HG03159 (cell line): ENCODE measurements at regions not wholly inside any gene's neighbourhood (a gene's known extent, or its start where the extent isn't known, plus 50 kb on each side); places are given as distances from the start of the nearest gene placed in this dataset.

ENCODE experiments used
- ATAC-seq: cut with Tn5 transposase; IDR thresholded peaks from one replicate; pipeline ENCODE4 v1.9.1; 2021; ENCODE audit warnings: mild to moderate bottlenecking, moderate library complexity; ENCODE audit not compliant: unreplicated experiment

DNA sequence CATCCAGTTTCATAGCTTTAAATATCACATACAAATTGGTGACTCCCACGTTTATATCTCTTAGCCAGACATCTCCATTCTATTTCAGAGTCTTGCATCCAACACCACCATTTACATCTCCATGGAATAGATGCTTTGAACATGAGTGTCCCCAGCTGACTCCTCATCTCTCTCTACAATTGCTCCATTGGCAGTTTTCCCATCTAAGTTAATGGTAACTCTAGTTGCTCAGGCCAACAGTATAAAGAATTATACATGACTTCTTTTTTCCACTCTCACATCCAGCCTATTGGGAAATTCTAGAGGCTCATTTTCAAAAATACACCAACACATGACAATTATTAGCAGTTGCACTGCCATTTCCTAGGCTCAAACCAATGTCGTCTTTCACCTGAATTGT, 388.2 kb downstream of the STIM2 start:
- no peak for ATAC-seq

DNA sequence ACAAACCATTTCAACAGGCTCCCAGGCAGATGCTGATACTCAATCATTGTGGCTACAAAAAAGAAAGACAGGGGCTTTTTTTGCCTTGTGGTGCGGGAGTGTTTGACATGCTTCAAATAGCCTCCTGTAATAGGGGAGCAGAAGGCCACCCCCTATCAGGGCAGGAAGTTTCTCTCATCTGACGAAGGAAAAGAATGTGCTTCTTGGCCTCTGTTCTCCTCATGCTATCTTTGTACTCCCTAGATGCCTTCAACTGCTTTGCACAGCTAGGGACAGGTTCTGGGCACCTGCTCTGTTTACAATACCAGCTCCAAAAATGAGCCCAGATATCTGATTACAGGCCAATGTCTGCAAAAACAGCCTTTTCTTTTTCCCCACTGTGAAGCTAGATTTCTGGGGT, 391.1 kb downstream of the STIM2 start:
- no peak for ATAC-seq

DNA sequence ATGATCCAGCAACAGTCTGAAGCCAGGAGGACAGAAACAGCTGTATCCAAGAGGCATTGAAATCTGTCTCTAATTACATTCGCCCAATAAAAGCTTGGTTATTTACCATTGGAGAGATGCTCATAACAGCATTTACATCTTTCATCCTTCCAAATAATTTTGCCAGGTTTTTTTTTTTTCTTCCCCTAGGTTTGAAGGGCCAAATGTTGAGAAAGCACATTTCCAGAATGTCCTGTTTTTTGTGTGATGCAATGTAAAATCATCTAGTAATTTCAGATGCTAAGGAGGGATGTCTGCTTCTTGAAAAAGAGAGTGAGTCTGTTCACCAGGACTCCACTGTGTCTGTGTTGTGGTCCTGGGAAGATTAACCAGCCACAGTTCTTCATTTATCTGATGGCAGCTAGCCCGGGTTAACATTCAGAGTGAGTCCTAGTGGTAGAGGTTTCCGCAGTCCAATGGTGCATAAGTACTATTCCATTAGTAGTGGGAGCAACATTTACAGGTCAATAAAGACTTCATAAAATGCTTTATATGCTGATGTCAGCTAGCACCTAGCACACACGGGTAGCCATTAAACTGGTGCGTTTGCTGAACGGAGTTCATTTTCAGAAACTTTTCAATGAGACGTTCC, 406.8 kb downstream of the STIM2 start:
- no peak for ATAC-seq

DNA sequence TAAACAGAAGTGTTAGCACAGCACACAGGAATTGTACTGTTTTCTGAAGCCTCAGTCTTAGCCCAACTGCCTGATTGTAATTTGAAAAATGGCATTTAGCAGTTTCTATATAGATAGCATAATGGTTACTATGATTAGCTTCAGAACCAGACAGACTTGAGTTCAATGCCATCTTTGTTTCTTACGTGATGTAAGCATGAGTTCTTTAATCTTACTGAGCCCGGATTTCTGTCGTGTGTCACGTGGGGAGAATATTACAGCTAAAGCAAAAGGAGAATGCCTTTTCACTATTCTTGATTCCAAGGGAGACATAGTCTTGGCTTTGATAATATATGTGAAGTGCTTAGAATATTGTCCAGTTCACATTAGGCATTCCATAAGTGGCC, 407.3 kb downstream of the STIM2 start:
- no peak for ATAC-seq

DNA sequence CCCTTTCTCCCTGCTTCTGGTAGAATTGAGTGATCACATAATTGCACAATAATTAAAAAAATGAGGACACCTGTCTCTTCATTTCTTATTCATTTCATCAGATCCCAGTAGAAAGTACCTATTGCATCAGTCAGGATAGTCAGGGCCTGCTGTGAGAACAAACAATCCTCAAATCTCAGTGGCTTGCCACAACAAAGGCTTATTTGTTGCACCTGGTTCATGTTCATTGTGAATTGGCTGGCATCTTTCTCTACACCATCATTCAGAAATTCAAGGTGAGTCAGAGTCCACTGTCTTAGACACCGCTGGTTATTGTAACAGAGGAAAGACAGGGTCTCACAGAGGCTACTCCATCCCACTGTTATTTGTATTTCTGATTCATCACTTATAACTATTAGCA, 409.8 kb downstream of the STIM2 start:
- ATAC-seq = no peak

DNA sequence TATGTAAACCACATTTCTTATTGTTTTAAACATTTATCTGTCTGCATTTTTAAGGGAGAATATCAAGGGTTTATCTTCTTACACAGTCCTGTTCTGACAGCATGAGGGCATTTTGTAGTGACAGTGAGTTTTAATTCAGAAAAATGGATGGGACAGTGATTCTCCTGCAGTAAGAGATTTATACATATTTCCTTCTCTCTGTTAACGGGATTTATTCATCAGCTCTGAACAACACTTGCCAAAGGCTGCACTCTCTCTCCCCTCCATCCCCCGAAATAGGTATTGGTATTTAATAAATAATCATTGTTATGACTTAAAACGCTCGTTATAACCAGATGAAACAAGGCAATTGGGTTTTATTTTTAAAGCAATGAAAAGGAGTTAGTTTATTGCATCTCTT, 410.9 kb downstream of the STIM2 start:
- no peak for ATAC-seq

DNA sequence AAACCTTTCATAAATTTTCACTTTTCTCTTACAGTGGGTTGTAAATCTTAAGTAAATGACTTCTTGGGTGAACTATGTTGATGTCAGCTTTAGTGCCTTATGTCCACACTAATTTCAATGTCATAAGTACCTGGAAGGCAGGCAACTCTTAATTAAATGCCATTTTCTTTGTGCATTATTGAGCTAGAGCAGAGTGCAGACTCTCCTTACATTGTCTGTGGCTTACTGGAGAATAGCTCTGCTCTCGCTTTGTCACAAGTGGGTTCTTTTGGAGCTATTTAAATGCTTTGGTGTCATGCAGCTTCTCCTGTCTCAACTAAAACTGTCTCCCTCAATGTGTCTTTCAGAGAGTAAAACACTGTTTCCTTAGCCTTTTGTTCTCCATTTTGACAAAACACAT, 411.6 kb downstream of the STIM2 start:
- ATAC-seq = no peak

DNA sequence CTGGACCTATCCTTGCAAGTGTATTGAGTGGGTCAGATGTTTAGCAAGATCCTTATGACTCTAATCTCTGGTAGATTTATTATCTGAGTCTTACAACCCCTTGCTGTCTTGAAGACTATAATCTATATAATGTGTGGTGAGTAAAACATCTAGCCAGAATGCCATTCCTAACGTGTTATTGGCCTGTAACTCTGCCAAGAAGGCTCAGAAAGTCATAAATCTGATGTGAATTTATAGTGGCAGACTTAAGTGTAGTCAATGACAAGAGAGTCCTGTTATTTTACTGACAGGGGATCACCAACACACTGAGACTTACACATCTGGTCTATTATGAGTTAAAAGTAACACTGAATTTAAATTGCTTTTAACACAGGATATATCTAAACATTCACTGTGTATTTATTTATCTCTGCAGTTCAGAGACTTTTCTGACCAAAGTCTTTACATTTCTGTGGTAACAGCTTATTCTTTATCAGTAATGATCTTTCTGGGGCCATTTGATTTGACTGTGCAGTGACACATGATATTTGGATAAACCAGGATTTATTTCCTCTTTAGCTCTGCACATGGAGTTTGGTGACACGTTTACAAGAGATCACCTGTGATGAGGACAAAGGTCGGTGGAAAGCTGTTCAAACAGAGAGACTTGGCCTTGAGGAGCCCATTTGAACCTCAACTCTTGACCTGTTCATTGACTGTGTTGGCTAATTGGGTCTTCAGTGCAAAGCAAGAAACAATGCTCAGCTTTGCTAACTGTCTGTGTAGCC, 415.8 kb downstream of the STIM2 start:
- no peak for ATAC-seq

DNA sequence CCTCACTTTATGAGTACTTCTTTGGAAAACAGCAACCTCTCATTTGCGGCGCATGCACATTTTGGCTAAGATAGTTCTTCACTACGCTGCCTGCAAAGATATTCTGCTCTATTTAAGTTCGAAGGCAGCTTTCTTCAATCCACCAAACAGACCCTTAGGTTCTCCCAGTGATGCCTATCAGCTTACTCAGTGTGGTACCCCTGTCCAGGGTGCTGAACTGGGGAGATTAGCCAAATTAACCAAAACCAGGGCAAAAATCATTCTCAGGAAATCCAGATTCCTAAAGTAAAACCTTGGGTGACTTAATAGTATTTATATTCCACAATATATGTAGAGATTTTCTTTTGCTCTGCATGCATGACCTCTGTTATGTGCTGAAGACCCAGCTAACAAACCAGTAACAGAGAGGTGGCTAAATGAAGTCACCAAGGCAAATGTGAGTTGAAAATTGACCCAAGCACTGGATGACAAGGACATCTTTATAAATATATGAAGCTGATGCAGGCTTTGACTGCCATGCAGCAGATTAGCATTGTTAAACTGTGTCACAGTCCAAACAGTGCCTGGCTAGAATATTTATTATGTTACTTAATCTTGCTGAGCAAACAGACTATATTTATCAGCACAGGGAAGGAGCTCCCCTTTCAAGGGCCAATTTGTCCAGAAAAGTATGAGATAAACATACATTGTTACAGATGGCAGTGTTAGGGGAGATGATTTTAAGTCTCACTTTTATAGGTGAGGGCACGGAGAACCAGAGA, 418.2 kb downstream of the STIM2 start:
- ATAC-seq = no peak

DNA sequence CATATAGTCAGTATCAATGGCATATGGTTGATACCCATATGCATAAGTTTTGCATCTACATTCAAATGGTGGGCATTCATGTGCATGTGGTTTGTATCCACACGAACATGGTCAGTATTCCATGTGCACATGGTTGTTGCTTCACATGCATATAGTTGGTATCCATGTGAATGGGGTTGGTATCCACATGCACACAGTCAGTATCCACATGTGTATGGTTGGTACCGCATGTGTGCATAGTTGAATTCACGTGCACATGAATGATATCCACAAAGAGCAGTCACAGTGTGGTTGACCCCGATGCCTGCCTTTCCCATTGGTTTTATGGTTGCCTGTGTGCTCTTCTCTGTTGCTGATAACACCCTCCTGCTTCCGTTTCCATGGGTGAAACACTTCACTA, 427.9 kb downstream of the STIM2 start:
- no peak for ATAC-seq

DNA sequence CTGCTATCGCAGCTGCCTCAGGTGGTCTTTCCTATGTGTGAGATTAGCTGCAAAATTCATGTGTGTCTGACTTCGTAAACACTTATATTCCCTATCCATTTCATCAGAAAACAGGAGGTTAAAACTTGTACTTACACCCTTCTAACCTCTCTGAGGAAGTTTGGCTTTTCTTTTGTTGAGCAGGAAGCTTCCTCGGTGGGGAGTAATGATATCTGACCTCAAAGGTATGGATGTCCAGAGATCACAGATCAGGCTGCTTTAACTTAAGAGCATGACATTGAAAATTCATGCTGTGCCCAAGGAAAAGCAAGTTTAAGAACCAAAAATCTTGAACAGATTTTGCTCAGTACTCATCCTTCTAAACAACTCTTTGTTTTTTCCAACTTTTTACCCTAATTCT, 429.1 kb downstream of the STIM2 start:
- no peak for ATAC-seq

DNA sequence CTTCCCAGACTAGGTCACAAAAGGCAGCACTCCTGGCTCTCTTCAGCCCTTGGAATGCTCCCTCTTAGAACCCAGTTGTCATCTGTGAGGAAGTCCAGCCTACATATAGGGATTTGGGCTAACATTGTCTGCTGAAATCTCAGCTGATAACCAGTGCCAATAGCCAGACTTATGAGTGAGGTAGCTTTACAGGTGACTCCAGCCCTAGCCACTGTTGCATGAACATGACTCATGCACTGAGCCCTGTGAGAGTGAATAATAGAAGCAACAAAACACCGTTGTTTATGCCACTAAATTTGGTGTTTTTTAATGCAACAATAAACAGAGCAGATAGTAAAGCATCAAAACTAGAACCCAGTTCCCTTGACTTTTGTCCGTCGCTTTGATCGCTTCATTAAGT, 433.2 kb downstream of the STIM2 start:
- ATAC-seq = no peak

DNA sequence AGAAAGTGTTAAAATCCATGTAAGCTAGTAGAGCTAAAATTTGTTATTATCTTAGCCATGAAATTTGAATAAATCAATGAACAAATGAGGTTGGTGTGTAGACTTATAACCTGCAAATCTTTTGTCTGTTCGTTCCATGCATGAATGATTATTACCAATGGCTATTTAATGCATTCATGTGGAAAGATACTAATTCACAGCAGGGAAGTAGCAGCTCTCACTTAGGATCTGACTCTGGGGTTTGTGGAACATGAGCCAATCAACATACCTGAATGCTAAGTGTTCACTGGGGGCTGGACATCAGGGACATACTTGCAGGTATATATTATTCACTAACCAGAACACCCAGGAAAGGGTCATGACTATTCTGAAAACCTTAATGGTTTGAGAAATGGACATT, 444.1 kb downstream of the STIM2 start:
- no peak for ATAC-seq

DNA sequence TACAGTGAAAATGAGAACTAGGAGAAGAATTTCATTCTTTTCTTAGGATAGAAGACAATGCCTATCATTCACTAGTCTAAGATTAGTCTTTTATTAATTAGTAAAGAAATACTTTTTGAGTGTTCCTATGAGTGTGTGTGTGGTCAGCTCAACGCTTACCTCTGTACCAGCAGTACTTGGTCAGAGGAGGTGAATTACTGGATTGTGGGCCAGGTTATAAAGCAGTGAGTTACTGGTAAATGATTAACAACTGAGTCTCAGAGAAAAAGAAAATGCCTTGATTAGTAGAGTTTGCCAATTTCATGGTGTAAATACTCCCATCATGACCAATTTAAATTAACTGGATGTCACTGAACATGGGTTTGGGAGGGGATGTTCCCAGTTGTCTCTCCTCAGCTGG, 444.6 kb downstream of the STIM2 start:
- ATAC-seq = no peak

DNA sequence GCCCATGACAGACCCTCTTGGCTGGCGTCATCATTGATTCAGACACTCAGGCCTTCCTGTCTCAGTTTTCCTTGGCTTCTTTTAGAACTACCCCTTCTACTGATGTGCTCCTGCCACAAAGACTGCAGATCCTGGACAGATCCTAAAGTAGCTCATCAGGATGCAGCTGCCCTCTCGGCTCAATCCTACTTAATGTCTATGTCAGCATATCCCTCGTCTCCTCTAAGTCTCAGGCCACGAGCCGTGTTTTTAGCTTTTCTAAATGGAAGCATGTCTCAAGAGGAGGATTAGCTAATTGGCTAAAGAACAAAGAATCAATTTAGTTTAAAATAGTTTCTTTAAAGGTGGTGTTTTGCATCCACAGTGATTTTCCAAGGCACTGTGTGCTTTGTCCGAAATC, 447.7 kb downstream of the STIM2 start:
- ATAC-seq = no peak

DNA sequence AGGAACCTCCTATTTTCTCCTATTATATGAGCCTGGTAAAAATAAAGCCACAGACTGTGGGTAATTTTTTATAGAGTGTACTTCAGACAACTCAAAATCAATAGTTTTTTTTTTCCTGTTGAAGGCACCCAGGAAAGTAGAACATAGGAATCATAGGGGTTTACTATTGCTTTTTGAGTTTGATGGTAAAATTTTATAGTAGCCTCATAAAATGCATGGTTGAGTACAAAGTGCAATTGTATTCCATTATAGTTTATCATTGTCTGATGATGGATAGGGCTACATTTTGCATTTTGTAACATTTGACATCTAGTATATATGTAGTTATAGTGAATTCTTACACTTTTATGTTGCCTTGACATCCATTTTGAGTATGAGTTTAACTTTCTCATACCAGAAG, 455.0 kb downstream of the STIM2 start:
- no peak for ATAC-seq

DNA sequence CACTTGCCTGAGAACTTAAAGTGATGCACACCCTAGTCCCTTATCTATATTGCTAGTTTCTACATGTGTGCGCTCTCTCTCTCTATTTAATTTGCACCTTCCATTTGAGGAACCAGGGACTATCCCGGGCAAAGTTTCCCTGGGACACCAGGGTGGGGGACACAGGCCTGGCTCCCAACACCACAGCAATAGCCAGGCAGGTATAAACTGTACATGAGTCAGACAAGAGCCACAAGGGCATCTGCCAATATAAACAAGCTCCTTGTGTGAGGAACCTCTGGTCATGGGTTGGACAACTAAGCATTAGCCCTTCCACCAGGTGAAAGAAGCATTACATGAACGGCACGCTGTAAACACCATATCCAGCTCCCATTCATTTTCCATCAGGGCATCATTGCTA, 455.5 kb downstream of the STIM2 start:
- no peak for ATAC-seq

DNA sequence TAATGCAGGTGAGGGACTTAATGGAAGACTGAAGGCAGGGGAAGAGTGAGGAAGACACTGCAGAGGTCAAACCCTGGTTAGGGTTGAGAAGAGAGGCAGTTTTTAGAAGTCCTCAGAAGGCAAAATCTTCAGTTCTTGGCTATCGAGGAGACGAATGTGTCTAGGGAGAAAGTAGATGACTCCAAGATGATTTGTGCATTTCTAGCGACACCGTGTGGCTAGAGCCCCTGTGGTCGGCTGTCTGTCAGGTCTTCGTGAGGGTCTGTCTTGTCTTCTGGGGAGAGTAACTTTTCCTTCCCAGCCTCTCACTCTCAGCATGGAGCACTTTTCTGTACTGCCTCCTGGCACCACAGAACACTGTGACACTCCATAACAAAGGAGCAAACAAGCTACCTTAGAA, 458.1 kb downstream of the STIM2 start:
- ATAC-seq = peak; percentile 63

DNA sequence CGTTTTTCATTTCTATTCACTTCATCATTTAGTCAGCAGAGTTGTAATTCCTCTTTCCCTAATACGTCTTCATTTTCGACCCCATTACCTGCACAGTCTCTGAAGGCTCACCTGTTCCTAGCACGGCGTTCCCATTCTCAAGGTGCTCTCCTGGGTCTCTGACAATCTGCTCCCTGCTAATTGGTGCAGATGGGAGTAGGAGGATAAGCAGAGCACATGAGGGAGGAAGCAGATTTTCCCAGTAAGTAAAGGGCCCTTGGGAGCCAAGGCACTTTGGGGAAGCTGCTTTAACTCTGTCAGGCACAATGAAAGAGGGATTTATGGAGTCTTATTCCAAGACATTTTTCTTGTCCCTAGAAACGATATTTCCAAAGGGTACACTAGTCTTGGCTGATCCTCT, 466.4 kb downstream of the STIM2 start:
- ATAC-seq = no peak

DNA sequence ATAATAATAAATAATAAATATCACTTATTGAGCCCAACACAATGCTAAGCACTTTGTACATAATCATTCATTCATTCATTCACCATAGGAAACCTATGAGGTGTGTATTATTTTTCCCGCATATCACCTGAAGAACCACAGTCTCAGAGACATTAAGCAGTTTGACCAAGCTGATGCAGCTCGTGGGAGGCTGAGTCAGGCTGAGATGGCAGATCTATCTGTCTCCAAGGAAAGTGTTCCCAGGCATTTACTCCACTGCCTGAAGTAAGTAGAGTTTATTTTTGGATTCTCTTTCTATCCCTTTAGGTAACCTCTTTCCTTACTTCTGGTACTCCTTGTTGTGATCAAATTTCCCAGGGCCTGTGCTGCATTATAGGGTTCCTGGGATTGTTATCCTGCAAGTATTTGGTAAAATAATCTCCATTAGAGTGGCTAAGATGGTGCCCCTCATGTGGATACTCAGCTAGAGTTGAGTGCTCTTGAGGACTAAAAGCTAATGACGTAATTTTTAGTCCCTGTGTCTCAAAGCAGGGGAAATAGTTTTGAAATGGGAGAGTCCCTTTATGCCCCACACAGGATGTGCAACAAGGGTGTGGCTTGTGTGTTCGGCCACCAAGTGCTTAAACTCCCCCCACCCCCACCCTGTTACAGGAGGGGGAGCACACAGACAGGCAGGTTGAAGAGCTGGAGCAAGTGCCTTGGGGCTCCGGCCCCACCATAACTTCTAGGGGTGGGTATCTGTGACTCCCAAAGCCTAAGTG, 467.0 kb downstream of the STIM2 start:
- no peak for ATAC-seq

DNA sequence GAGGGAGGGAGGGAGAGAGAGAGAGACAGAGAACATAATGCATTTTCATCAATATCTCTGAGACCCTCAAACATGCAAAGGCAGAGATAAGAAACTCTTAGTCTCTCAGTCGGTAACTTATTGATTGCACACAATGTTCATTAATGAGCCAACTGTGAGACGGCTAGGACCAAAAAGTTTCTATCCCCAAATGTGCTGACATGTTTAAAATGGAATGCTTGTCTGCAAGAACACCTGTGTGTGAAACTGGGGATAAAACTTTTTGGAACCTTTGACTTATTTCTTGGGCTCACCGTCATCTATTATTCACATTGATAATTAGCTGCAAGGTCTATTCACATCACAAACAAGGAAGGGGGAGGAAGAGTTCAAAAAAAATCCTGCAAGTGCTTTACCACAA, 477.9 kb downstream of the STIM2 start:
- no peak for ATAC-seq
